ENCODE measurements at regions not wholly inside any gene's neighbourhood (a gene's known extent, or its start where the extent isn't known, plus 50 kb on each side); places are given as distances from the start of the nearest gene placed in this dataset.

GRCh38 chr7:1358376-1359050 is 100.8 kb downstream of the MICALL2 start:
- TF ChIP-seq Cebpa-rat (IDR thresholded peaks at IDR 0.05), result no peak

DNA sequence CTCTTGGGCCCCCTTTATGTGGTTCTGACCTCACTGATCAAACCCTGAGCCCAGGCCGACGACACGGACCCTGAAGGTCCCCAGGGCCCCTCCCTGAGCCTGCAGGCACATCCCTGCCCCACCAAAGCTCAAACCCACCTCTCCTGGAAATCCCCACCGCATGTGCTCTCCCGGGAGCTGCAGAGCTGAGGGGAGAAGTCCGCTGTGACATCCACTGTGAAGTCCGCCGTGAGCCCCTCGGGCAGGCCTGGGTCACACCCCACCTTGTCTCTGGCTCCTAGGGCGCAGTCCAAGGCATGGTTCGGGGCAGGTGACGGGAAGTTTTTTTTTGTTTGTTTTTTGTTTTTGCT is 100.2 kb downstream of the MICALL2 start:
- no peaks in the 10 kb centered on the region for H3K27me3 ChIP-seq
- H3K4me2 ChIP-seq, result peak overlapping the region; percentile 51

More at GRCh38 chr7:1358376-1359050, 100.8 kb downstream of the MICALL2 start:
- Histone ChIP-seq H3K9me3 (no peaks in the 10 kb centered on the region), H3K4me2 (peak overlapping the region; percentile 51), H4K20me1 (no peaks in the 10 kb centered on the region), H3K4me3 (no peak overlapping the region), H3K36me3 (no peaks in the 10 kb centered on the region), H3K9ac (no peak overlapping the region), H3K27ac (no peak overlapping the region), H3K4me1 (peaks cover 33% of the 10 kb centered on the region), H3K27me3 (no peaks in the 10 kb centered on the region)

DNA sequence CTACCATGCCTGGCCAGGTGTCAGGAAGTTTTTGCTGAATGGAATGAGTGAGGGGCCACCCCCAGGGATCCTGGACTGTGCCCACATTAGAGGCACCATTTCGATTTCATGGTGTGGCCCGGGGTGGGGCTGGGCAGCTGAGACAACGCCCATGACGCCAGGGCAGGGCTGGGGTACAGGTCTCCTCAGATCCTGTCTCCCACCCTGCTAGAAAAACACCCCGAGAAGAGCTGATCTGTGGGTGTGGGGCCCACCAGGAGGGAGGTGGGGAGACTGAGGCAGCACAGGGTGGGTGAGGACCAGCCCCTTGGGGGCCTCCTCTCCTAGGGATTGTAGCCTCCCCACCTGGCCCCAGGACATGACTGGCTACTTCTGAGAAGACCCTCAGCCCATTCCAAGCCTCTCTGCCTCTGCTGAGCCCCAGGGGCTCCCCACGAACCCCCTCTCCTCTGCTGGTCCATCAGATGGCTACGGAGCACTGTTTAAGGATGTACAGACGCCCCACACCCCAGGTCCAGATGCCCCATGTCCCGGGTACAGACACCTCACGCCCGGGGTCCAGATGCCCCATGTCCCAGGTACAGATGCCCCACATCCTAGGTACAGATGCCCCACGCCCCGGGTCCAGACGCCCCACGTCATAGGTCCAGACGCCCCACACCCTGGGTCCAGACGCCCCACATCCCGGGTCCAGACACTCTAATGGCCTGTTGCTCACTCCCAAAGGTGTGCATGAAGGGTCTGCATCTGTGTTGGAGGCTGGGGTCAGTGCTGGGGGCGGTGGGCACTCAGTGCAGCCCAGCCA is 99.4 kb downstream of the MICALL2 start:
- no peak overlapping the region for H3K9ac ChIP-seq
- H3K4me3 ChIP-seq, result no peak overlapping the region
- H3K4me1 ChIP-seq, result peaks cover 33% of the 10 kb centered on the region
- H3K9me3 ChIP-seq, result no peaks in the 10 kb centered on the region
- peak overlapping the region; percentile 49 for H3K4me2 ChIP-seq
- no peak overlapping the region for H3K27ac ChIP-seq
- no peaks in the 10 kb centered on the region for H3K36me3 ChIP-seq
- TF ChIP-seq Cebpa-rat (IDR thresholded peaks at IDR 0.05), result no peak
- H4K20me1 ChIP-seq, result no peaks in the 10 kb centered on the region
- no peaks in the 10 kb centered on the region for H3K27me3 ChIP-seq

More for the DNA sequence above, 100.2 kb downstream of the MICALL2 start:
- H3K9me3 ChIP-seq, result no peaks in the 10 kb centered on the region
- peaks cover 33% of the 10 kb centered on the region for H3K4me1 ChIP-seq
- TF ChIP-seq Cebpa-rat (IDR thresholded peaks at IDR 0.05), result no peak
- no peaks in the 10 kb centered on the region for H3K36me3 ChIP-seq
- H3K27ac ChIP-seq, result no peak overlapping the region
- H3K9ac ChIP-seq, result no peak overlapping the region
- no peak overlapping the region for H3K4me3 ChIP-seq
- H4K20me1 ChIP-seq, result no peaks in the 10 kb centered on the region

GRCh38 chr7:1360521-1360971 is 98.7 kb downstream of the MICALL2 start:
- no peak for TF ChIP-seq Cebpa-rat (IDR thresholded peaks at IDR 0.05)
- peaks cover 38% of the 10 kb centered on the region for H3K4me1 ChIP-seq
- H3K4me3 ChIP-seq, result no peak overlapping the region
- no peaks in the 10 kb centered on the region for H3K36me3 ChIP-seq
- no peaks in the 10 kb centered on the region for H3K27me3 ChIP-seq
- H3K9me3 ChIP-seq, result no peaks in the 10 kb centered on the region
- H3K4me2 ChIP-seq, result peak overlapping the region; percentile 49
- H3K9ac ChIP-seq, result no peak overlapping the region
- H4K20me1 ChIP-seq, result no peaks in the 10 kb centered on the region
- H3K27ac ChIP-seq, result no peak overlapping the region

GRCh38 chr7:1361016-1361755 is 98.1 kb downstream of the MICALL2 start:
- Histone ChIP-seq H3K4me2 (peak overlapping the region; percentile 49), H3K4me3 (no peak overlapping the region), H3K9ac (no peak overlapping the region), H3K9me3 (0 out of 2 replicates have a peak, but pooled peaks cover 3% of the 10 kb centered on the region), H3K27me3 (no peaks in the 10 kb centered on the region), H4K20me1 (no peaks in the 10 kb centered on the region), H3K4me1 (peaks cover 42% of the 10 kb centered on the region), H3K36me3 (no peaks in the 10 kb centered on the region), H3K27ac (no peak overlapping the region)
- no peak for TF ChIP-seq Cebpa-rat (IDR thresholded peaks at IDR 0.05)

- no peak overlapping the region for H3K4me2 ChIP-seq
- H3K4me1 ChIP-seq, result peaks cover 44% of the 10 kb centered on the region
- no peaks in the 10 kb centered on the region for H3K27me3 ChIP-seq
- H3K27ac ChIP-seq, result no peak overlapping the region
- no peaks in the 10 kb centered on the region for H3K36me3 ChIP-seq
- no peak for TF ChIP-seq Cebpa-rat (IDR thresholded peaks at IDR 0.05)
- H3K9ac ChIP-seq, result no peak overlapping the region
- 0 out of 2 replicates have a peak, but pooled peaks cover 5% of the 10 kb centered on the region for H3K9me3 ChIP-seq
- H4K20me1 ChIP-seq, result no peaks in the 10 kb centered on the region
- H3K4me3 ChIP-seq, result no peak overlapping the region
Measured at GRCh38 chr7:1361756-1362125, 97.5 kb downstream of the MICALL2 start.

- Histone ChIP-seq H4K20me1 (no peaks in the 10 kb centered on the region), H3K9me3 (0 out of 2 replicates have a peak, but pooled peaks cover 5% of the 10 kb centered on the region), H3K4me2 (no peak overlapping the region), H3K27me3 (no peaks in the 10 kb centered on the region), H3K9ac (no peak overlapping the region), H3K27ac (no peak overlapping the region), H3K4me1 (peaks cover 49% of the 10 kb centered on the region), H3K4me3 (no peak overlapping the region), H3K36me3 (no peaks in the 10 kb centered on the region)
- TF ChIP-seq Cebpa-rat (IDR thresholded peaks at IDR 0.05), result no peak
Measured at GRCh38 chr7:1362301-1362700, 97.0 kb downstream of the MICALL2 start.

DNA sequence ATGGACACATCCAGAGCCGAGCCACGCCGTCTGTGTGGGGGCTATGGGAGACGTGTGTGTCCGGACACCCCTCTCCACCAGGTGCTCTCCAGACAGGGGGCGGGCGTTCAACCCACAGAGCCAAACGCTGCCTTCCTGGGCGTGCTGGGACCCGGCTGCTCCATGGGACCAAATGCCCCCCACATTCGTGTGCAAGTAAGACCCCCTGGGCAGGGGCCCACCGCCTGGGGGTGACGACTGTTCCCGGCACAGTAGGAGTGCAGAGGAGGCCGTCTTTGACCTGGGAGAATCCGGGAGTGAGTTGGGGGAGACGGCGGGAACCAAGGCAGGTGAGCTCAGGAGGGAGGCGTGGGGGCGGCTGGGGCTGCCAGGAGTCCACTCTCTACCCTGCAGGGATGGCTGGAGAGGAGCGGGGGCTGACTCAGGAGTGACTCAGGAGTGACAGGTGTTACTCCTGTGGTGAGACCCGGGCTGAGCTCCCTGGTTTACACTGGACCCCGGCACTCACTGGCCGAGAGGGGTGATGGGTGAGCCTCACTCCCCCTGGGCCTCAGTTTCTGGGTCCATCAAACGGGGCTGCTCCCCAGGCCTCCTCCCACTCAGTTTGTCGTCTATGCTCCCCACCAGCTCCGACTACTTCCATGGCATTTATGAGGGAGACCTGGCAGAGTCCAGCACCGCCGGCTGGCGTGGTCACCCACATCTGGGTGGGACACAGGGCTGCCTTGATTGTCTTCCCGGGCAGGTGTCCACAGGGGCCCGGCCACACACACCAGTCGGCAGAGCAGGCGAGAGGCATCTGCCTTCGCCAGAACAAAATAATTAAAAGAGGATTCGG is 95.0 kb downstream of the MICALL2 start:
- Histone ChIP-seq H3K9ac (no peak overlapping the region), H3K27me3 (no peaks in the 10 kb centered on the region), H3K4me2 (no peak overlapping the region), H3K36me3 (no peaks in the 10 kb centered on the region), H3K9me3 (0 out of 2 replicates have a peak, but pooled peaks cover 5% of the 10 kb centered on the region), H3K4me1 (peaks cover 56% of the 10 kb centered on the region), H3K4me3 (no peak overlapping the region), H4K20me1 (no peaks in the 10 kb centered on the region), H3K27ac (no peak overlapping the region)
- no peak for TF ChIP-seq Cebpa-rat (IDR thresholded peaks at IDR 0.05)
